Sciatic nerve (tissue), 2 donors: ENCODE measurements at regions not wholly inside any gene's neighbourhood (a gene's known extent, or its start where the extent isn't known, plus 50 kb on each side); places are given as distances from the start of the nearest gene placed in this dataset.
A peak's percentile ranks its signal among the peaks of the same experiment; 100 is the strongest.
"Not testable (repeated sequence)": the region's sequence is repeated elsewhere in the genome, so short reads cannot be mapped to it uniquely, and the experiment has no call there.

Experiments used
- ATAC-seq: fragments of 200-7000 bp; cut with Tn5 transposase; one replicate; pipeline ENCODE4 v1.9.1; 2020; ENCODE audit warnings: mild to moderate bottlenecking, moderate library complexity
- DNase-seq: peaks from one replicate; pipeline ENCODE4 v3.0.0-alpha.2; 2020; ENCODE audit warnings: low spot score
- intact Hi-C: fragments of 100-400 bp; cut with DNase I; formaldehyde crosslinking; loops from one replicate; pipeline ENCODE4 v1.14.2; 2022
- donor health status: DM: no; HTN: no; CAD: no.
- donor health status: DM: no; HTN: no; CAD: no.

DNA sequence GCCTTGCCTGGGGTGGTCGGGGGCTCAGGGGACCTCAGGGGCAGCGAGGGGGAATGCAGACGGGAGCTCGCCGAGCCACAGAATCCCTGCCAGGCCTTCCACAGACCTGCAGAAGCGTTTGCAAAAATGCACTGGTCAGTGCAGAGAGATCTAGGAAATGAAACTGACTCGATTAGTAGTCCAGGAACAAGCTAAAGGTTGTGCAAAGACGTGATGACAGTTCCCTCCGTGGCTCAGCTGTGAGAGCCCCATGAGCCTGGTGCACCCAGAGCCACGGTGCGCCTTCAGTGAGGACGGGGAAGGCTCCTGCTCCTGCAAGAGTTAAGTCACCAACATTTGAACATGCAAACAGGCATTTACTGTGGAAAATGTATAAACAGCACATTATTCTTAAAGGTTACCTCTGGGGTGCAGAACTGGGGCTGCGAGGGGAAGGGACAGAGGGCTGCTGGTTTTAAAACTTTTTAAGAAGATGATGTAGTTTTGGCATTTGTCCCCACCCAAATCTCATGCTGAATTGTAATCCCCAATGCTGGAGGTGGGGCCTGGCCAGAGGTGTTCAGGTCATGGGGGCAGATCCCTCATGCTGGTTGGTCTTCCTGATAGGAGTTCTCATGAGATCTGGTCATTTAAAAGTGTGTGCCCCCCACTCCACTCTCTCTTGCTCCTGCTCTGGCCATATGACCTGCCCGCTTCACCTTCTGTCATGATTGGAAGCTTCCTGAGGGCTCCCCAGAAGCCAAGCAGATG lies 147.3 kb downstream of the DLL1 start:
- ATAC-seq: no peak
- intact Hi-C loops: no loop called here

DNA sequence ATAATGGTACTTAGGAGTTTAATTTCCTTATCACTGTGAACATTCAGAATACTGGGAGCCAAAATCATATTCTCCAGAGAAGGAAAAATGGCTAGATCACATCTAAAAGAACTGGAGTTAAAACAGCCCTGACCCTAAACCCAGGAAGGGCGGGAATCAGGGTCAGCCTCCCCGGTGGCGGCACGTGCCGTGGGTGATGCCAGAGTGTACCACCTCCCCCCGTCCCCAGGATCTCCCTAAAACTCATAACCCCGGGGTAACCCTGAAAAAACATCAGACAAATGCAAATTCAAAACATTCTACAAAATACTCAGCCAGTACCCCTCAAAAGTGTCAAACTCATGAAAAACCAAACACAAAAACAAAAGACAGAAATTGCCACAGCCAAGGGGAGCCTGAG lies 148.3 kb downstream of the DLL1 start:
- no peak for ATAC-seq
- intact Hi-C loops: no loop called here
- DNase-seq: peak; percentile 33

More for the DNA sequence above, 147.3 kb downstream of the DLL1 start:
- DNase-seq: peak; percentile 45

DNA sequence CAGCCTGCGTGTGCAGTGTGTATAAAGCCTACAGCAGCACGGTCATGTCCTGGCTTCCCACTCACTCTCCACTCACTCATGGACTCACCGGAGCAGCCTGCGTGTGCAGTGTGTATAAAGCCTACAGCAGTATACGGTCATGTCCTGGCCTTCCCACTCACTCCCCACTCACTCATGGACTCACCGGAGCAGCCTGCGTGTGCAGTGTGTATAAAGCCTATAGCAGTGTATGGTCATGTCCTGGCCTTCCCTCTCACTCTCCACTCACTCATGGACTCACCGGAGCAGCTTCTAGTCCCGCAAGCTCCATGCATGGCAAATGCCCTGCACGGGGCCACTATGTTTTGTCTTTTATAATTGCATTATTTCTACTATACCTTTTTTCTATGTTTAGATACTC lies 149.8 kb downstream of the DLL1 start:
- peak; percentile 30 for DNase-seq
- ATAC-seq, intact Hi-C loops: not testable (repeated sequence)

DNA sequence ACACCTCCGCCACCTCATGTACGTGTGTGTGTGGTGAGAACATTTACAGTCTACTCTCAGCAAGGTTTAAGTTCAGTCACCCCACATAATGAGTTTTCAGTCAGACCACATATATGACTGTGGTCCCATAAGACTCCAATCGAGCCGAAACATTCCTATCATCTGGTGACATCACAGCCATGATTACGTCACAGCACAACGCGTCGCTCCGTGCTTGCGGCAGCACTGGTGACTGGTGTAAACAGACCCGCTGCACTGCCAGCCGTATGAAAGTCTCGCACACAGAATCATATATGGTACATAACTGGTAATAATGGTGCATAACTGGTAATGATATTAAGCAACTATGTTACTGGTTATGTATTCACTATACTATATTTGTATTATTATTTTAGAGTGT lies 150.7 kb downstream of the DLL1 start:
- ATAC-seq (no peak), DNase-seq (peak; percentile 42)
- intact Hi-C loops: no loop called here

DNA sequence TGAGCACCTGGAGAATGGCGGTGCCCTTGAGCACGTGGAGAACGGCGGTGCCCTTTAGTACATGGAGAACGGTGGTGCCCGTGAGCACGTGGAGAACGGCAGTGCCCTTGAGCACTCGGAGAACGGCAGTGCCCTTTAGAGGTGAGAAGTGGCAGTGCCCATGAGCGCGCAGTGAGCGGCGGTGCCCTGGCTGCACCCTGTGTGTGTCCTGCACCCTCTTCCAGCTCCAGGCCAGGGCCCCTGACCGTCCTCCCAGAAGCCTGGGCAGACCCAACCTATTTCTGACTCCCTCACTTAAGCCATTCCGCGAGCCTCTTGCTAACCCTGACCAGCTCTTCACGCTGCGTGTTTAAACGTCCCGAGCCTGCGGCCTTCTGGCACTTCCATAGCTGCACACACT lies 151.3 kb downstream of the DLL1 start:
- intact Hi-C loops: no loop called here
- ATAC-seq: no peak
- peak; percentile 48 for DNase-seq

DNA sequence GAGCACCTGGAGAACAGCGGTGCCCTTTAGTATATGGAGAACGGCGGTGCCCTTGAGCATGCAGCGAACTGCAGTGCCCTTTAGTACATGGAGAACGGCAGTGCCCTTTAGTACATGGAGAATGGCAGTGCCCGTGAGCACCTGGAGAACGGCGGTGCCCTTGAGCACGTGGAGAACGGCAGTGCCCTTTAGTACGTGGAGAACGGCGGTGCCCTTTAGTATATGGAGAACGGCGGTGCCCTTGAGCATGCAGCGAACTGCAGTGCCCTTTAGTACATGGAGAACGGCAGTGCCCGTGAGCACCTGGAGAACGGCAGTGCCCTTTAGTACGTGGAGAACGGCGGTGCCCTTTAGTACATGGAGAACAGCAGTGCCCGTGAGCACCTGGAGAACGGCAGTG lies 151.8 kb downstream of the DLL1 start:
- peak; percentile 39 for DNase-seq
- ATAC-seq, intact Hi-C loops: not testable (repeated sequence)

DNA sequence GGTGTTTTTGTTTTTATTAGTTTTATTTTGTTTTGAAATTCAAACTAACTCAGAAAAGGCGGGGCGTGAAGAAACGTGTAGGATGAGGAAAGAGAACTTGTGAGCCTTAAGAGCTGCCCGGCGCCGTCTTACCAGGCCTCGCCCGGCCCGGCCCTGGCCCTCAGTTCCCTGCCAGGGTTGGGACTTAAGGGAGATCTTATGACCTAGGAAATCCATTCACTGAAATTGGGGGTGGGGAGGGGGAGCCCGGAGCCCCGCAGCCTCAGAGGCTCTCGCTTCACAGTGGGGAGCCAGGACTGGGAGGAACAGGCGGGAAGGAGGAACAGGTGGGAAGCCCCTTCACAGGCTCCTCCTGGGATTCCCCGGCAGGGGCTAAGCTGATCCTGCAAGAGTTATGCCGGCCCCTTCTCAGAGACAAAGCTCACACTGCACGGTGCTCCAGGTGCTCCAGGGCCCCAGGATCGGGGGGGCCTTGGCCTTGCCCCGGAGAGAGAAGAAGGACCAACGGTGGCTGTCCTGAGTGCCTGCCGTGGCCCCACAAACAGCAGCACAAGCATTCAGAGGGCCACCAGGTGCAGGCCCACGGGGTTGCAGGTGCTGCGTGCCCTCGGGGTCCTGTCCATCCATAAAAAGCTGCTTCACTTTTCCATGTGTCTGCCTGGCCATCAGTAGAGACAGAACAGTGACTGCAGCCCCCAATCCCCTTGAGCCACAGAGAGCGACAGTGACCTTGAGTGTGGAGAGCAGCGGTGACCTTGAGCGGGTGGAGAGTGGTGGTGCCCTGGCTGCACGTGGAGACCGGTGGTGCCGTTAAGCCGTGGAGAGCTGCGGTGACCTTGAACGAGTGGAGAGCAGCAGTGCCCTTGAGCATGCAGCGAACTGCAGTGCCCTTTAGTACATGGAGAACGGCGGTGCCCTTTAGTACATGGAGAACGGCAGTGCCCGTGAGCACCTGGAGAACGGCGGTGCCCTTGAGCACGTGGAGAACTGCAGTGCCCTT lies 152.7 kb downstream of the DLL1 start:
- intact Hi-C loops: no loop called here
- ATAC-seq (peak; percentile 32), DNase-seq (peak; percentile 50)

DNA sequence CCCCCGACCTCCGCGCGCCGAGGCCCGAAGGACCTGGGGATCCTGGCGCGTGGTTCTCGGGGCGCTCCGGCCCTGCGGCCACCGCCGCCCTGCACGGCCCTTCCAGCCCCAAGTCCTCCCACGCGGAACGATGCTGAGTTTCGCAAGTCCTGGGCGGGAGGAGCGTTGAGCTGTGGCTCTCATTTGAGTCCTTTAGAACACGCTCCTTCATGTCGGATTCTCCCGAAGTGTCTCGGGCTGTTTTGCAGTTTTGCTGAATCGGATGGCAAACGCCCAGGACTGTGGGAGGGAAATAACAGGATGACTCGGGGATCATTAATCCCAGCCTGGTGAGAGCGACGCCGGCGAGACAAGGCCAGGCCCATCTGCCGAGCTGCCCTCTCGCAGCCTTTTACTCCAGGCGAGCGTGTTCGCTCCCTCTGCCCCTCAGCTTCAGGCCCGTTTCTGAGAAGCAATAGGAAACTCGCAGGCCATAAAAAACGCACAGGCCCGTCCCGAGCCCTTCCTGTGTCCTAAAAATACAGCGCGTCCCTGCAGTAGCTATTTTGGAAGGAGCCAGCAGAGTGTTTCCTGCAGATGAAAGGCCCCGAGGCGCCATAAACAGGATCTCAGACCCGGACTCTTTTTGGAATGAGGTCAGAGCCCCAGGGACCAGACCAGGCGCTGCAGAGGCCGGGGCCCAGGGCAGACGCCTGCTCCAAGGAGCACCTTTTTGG lies 153.5 kb downstream of the DLL1 start:
- peak; percentile 65 for DNase-seq
- intact Hi-C loops: no loop called here
- peak; percentile 72 for ATAC-seq

DNA sequence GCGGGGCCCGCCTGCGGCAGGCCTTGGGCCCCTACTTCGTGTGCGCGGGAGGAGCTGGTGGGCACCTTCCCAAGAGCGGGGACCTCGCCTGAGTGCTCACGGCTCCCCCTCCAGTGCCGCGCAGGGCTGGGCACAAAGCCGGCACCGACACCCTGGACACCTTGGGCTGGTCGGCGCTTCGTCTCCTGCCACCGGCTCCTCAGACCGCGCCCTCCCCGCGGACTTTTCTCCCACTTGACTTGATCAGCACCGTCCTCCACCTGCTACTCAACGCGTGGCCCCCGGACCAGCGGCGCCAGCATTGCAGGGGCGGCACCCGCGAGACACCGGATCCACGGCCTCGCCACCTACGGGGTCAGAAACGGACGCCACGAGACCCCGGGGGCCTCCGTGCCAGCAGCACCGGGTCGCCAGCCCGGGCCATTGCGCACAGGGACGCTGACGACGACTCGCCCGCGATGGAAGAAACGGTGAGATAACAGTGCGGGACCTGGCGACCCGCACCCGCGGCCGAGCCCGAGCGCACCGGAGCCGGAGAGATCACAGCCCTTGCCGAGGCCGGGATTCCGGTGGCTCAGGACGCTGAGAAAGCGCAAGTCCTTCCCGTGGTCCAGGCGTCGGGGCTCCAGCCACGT lies 154.2 kb downstream of the DLL1 start:
- peak; percentile 56 for DNase-seq
- no peak for ATAC-seq
- intact Hi-C loops: no loop called here

DNA sequence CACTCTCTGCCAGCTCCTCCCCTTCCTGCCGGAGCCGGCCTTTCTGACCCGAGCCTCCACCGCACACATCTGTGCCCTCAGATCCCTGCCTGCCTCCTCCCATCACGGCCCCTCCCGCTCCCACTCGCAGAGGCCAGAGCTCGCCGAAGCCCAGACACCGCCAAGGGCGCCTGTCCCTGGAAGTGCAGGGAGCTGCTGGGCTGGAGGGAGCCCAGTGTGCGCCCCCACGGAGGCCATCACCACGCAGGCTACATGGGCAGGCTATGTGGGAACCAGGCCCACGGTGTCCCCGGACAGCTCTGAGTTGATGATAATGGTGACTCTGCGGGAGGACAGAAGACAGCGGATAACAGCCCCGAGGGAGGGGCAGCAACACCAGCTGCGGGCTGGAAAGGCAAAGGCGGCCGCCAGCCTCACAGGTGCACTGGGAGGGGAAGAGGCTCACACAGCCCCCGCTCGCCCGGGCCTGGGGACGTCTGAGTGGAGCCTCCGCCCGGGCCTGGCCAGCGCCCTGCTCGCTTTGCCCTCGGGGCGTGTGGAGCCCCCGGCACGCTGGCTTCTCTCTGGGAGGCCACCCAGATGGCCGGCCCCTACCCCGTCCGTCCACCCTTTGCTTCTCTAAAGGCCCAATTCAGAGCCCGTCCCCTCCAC lies 154.9 kb downstream of the DLL1 start:
- DNase-seq (peak; percentile 47), ATAC-seq (no peak)
- intact Hi-C loops: no loop called here

DNA sequence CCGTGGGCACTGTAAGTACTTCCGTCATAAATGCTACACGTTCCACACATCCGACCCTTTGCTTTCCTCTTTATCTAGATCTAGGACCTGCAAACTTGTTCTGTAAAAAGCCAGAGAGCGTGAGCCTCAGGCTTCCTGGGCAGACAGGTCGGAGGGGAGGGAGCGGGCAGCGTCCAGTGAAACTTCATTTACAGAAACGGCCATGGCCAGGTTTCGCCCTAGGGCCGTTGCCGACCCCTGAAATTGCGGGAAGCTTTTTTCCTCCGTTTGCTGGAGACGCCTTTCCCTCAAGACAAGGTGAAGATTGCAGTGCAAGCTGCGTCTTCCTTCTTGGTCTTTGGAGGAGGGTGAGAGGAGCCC lies 155.4 kb downstream of the DLL1 start:
- ATAC-seq: no peak
- intact Hi-C loops: no loop called here

DNA sequence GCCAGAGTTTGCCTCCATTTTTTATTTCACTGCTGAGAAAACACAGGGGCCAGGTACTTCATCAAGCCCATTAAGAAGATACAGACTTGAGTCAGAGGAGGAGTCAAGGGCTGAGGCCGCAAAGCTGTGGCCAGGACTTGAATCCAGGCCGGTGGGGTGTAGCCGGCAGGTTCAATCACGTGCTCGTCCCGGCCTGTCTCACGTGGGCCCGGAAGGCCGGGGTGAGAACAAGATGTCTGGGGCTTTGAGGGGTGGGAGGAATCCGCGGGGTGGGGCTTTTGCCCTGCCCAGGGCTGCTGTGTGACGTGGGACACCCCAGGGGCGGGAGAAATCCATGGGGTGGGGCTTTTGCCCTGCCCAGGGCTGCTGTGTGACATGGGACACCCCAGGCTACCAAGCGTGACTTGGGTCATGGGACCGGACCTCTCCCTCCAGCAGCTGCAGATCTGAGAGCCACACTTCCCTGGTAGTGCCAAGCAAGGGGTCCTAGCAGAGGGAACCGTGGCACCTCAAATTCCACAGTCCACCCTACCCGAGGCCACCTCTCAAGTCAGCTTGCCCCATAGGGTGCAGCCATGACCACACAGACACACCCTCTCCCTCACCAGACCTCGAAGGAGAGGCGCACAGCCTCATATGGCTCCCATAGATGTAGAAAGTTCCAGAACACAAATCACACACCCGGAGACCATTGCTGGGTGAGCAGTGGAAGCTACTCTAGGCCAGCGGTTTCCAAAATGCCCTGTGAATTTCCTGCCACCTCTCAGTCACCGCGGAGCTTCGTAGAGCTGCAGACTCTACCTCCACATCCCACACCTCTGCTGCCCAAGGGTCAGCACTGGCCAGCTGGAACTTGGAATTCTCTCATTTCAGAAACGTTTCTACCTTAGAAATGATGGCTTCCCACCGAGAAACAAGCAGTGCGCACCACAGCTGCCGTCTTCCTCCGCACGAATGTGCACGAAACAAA lies 156.1 kb downstream of the DLL1 start:
- ATAC-seq: no peak
- intact Hi-C loops: no loop called here
- DNase-seq: peak; percentile 33

More for the DNA sequence above, 155.4 kb downstream of the DLL1 start:
- peak; percentile 31 for DNase-seq

DNA sequence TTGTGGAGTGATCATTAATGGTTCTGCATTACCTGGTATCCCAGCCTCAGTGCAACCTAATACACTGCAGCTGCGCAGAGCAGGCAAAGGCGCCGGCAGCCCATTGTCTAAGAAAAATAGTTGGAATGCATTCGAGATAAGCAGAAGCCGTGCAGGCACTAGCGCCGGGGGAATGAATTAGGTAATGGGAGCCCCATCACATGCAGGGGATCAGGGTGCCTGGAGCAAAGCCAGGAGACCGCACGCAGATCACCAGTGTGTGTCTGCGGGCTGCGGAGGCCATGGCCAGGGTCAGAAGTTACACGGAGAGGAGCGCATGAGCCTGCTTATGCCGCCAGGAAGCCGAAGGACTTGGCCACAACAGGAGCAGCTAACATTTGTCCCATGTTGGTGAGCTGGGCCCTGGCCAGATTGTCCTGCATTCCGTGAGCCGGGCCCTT lies 156.8 kb downstream of the DLL1 start:
- intact Hi-C loops: no loop called here
- no peak for ATAC-seq
- peak; percentile 57 for DNase-seq

DNA sequence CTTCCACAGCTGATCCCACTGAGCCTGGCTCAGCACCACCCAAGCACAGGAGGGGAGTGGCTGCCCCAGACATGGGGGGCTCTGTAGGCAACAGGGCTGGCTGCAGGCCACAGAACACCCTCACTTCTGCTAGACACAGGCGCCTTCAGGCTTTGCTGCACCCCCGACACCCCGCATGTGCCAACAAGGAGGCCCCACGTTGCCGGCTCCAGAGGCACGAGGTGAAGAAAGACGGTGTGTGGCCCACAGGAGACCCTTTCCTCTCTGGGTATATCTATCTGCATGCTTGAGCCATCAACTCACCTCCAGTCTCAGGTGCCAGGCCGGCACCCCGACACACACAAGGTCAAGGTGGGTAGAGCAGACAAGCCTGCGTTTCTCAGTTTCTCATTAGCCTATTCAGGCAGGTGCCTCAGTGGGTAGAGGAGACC lies 158.3 kb downstream of the DLL1 start:
- ATAC-seq (no peak), DNase-seq (peak; percentile 48)
- intact Hi-C loops: no loop called here

DNA sequence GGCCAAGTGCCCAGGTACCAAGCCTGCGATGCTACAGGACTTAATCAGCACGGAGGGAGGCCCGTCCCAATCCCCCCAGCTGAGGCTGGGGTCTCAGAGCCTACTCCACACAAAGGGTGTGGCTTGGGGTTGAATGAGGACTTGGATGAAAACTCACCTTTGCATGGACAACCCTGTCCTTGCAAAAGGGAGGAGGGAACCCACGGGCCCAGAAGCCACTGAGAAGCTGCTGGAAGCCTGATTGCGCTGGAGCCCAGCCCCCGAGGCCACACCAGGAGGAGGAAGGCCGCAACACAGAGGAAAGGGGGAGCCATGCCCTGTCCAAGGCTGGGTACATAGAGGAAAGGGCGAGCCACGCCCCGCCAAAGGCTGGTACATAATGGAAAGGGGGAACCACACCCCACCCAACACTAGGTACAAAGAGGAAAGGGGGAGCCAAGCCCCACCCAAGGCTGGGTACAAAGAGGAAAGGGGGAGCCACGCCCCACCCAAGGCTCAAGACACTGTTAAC lies 158.8 kb downstream of the DLL1 start:
- DNase-seq: peak; percentile 47
- intact Hi-C loops: no loop called here

DNA sequence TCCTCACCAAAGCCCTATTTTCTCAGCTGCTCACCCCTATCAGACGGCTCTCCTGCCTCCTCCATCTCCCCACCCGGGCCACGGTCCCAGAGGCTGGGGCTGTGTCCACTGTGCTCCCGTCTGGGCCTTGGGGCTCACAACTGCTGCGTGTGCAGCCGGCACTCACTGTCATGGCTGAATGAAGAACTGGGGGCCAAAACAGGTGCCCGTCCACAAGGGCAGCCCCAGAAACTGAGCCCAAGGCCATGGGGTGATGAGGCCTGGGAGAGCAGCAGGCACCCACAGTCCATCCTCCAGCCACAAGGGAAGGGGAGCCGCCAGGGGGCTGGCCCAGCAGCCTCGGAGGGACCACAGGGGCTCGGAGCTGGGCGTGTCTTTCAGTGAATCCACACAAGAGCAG lies 159.5 kb downstream of the DLL1 start:
- ATAC-seq: no peak
- peak; percentile 31 for DNase-seq

More for the DNA sequence above, 158.8 kb downstream of the DLL1 start:
- no peak for ATAC-seq

DNA sequence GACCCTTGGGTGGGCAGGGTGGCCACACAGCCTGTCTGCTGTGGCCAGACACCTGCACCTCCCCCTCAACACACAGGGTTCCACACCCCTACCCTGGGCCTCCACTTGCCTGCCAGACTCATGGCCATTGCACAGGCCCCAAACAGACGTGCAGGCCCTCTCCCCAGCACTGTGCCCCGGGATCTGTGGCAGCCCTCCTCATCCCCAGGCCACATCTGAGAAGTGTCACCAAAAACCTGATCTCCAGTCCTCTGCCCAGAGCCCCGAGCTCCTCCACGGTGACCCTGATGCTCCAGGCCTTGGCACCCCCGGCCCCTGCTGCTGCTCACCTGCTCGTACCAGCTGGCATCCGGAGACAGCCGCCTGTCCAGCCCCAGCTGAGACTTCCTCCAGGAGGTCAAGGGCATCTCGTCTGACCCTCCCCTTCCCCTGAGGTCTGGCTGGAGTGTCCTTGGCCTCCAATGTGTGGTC lies 160.1 kb downstream of the DLL1 start:
- ATAC-seq: peak; percentile 12
- intact Hi-C loops: no loop called here
- peak; percentile 49 for DNase-seq

More for the DNA sequence above, 159.5 kb downstream of the DLL1 start:
- intact Hi-C loops: no loop called here
